ENCODE measurements at regions not wholly inside any gene's neighbourhood (a gene's known extent, or its start where the extent isn't known, plus 50 kb on each side); places are given as distances from the start of the nearest gene placed in this dataset.

DNA sequence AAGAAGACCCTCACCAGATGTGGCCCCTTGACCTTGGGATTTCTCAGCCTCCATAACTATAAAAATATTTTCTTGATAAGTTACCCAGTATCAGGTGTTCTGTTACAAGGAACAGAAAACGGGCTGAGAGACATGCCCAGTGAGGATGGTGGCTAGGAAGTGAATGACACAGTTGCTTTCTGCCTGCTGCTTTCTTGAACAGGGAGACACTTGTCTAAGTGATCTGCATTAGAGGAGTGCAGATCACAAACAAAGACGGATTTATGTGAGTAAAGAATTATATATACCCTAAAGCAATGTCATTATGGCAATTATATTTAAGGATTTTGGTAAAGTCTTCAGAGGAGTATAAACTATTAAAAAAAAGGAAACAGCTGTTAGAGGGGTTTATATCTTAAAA lies 169.2 kb upstream of the AHR start:
- TF ChIP-seq, protein P1, sequence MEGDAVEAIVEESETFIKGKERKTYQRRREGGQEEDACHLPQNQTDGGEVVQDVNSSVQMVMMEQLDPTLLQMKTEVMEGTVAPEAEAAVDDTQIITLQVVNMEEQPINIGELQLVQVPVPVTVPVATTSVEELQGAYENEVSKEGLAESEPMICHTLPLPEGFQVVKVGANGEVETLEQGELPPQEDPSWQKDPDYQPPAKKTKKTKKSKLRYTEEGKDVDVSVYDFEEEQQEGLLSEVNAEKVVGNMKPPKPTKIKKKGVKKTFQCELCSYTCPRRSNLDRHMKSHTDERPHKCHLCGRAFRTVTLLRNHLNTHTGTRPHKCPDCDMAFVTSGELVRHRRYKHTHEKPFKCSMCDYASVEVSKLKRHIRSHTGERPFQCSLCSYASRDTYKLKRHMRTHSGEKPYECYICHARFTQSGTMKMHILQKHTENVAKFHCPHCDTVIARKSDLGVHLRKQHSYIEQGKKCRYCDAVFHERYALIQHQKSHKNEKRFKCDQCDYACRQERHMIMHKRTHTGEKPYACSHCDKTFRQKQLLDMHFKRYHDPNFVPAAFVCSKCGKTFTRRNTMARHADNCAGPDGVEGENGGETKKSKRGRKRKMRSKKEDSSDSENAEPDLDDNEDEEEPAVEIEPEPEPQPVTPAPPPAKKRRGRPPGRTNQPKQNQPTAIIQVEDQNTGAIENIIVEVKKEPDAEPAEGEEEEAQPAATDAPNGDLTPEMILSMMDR (IDR thresholded peaks at IDR 0.05; ENCODE audit: insufficient read depth, low read depth, low read length), result no peak
- TF ChIP-seq EZH2 (IDR thresholded peaks at IDR 0.05; ENCODE audit: insufficient read depth, low read length), result no peak
